ENCODE measurements at regions not wholly inside any gene's neighbourhood (a gene's known extent, or its start where the extent isn't known, plus 50 kb on each side); places are given as distances from the start of the nearest gene placed in this dataset.
"Not testable (repeated sequence)": the region's sequence is repeated elsewhere in the genome, so short reads cannot be mapped to it uniquely, and the experiment has no call there.

DNA sequence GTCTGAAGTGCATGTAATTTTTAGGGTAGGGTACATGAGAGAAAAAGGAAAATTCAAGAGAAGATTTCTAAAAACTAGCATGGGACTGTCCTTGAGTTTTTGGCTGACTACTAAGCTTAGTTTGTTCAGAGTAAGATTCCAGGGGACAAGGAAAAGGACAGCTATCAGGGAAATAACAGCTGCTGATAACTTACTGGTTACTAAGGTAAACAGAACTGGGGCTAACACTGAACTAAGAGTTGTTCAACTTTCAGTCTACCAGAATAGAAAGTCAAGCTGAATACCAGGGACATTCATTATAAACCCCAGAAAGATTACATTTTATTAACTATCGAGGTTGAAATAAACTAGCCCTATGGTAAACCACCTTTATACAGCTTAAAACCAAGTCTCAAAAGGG lies 261.8 kb upstream of the CYRIA start:
- Histone ChIP-seq H3K4me1 (ENCODE audit: insufficient read depth) (no peaks in the 10 kb centered on the region), H4K20me1 (ENCODE audit: insufficient read depth, poor library complexity, severe bottlenecking) (no peaks in the 10 kb centered on the region), H3K4me2 (no peak overlapping the region), H3K9me2 (replicated peaks; ENCODE audit: insufficient read depth) (no peaks in the 10 kb centered on the region), H3K4me3 (no peak overlapping the region), H2AFZ (no peak overlapping the region), H3K36me3 (replicated peaks; ENCODE audit: insufficient read depth, low read depth) (no peaks in the 10 kb centered on the region), H3K9me3 (ENCODE audit: low read depth) (no peaks in the 10 kb centered on the region), H3K79me2 (no peaks in the 10 kb centered on the region), H3K27ac (no peak overlapping the region), H3K27me3 (no peaks in the 10 kb centered on the region)
- no peak for TF ChIP-seq EZH2 (IDR thresholded peaks at IDR 0.05; ENCODE audit: borderline replicate concordance)
- TF ChIP-seq EZH2phosphoT487 (IDR thresholded peaks at IDR 0.05; ENCODE audit: low read depth, severe bottlenecking, unreplicated experiment) = no peak
- TF ChIP-seq, protein P1, sequence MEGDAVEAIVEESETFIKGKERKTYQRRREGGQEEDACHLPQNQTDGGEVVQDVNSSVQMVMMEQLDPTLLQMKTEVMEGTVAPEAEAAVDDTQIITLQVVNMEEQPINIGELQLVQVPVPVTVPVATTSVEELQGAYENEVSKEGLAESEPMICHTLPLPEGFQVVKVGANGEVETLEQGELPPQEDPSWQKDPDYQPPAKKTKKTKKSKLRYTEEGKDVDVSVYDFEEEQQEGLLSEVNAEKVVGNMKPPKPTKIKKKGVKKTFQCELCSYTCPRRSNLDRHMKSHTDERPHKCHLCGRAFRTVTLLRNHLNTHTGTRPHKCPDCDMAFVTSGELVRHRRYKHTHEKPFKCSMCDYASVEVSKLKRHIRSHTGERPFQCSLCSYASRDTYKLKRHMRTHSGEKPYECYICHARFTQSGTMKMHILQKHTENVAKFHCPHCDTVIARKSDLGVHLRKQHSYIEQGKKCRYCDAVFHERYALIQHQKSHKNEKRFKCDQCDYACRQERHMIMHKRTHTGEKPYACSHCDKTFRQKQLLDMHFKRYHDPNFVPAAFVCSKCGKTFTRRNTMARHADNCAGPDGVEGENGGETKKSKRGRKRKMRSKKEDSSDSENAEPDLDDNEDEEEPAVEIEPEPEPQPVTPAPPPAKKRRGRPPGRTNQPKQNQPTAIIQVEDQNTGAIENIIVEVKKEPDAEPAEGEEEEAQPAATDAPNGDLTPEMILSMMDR (IDR thresholded peaks at IDR 0.05; ENCODE audit: poor library complexity) = no peak
- DNase-seq (ENCODE audit: low spot score) = no peak
- WGBS (ENCODE audit: low lambda C conversion rate, missing lambda C conversion rate) = 81% methylated on average over 1 of the region's 1 CpG

DNA sequence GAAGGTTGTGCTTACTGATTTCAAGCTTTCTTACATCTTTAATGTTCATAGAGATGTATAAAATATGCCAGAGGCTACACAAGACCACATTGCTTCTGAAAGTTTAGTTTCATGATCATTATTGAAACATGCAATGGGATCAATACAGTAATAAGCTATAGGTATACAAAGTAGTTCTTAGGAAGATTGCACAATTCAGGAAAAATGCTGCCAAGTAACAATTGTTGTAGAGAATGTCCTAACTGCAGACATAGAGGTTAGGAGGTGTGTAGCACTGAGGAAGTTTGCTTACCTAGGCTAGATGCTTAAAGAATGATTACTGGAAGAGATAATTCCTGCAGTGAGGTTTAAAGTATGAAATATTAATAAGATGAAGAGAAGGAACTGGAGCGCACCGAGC lies 259.5 kb upstream of the CYRIA start:
- no peaks in the 10 kb centered on the region for H3K4me1 ChIP-seq (ENCODE audit: insufficient read depth)
- H3K4me2 ChIP-seq = no peak overlapping the region
- no peak overlapping the region for H3K27ac ChIP-seq
- no peaks in the 10 kb centered on the region for H3K36me3 ChIP-seq (replicated peaks; ENCODE audit: insufficient read depth, low read depth)
- no peaks in the 10 kb centered on the region for H3K79me2 ChIP-seq
- H3K4me3 ChIP-seq = no peak overlapping the region
- H3K9me2 ChIP-seq (replicated peaks; ENCODE audit: insufficient read depth) = no peaks in the 10 kb centered on the region
- no peaks in the 10 kb centered on the region for H3K9me3 ChIP-seq (ENCODE audit: low read depth)
- H4K20me1 ChIP-seq (ENCODE audit: insufficient read depth, poor library complexity, severe bottlenecking) = no peaks in the 10 kb centered on the region
- no peak overlapping the region for H2AFZ ChIP-seq
- no peaks in the 10 kb centered on the region for H3K27me3 ChIP-seq
- no peak for DNase-seq (ENCODE audit: low spot score)
- WGBS (ENCODE audit: low lambda C conversion rate, missing lambda C conversion rate) = 97% methylated on average over 2 of the region's 2 CpGs
- TF ChIP-seq, protein P1 (IDR thresholded peaks at IDR 0.05; ENCODE audit: poor library complexity) = no peak
- TF ChIP-seq EZH2 (IDR thresholded peaks at IDR 0.05; ENCODE audit: borderline replicate concordance) = no peak
- TF ChIP-seq EZH2phosphoT487 (IDR thresholded peaks at IDR 0.05; ENCODE audit: low read depth, severe bottlenecking, unreplicated experiment) = no peak

DNA sequence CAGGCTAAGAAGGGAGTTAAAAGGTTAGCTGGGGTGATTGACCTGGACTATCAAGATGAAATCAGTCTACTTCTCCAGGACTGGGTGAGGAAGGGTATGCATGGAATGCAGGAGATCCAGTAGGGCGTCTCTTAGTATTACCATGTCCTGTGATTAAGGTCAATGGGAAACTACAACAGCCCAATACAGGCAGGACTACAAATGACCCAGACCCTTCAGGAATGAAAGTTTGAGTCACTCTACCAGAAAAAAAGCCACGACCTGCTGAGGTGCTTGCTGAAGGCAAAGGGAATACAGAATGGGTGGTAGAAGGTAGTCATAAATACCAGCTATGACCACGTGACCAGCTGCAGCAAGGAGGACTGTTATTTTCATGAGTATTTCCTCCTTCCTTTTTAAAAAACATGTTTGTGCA lies 249.7 kb upstream of the CYRIA start:
- H3K4me3 ChIP-seq; H2AFZ ChIP-seq; H3K27ac ChIP-seq; H4K20me1 ChIP-seq (ENCODE audit: insufficient read depth, poor library complexity, severe bottlenecking); H3K27me3 ChIP-seq; H3K79me2 ChIP-seq; H3K4me1 ChIP-seq (ENCODE audit: insufficient read depth); H3K36me3 ChIP-seq (replicated peaks; ENCODE audit: insufficient read depth, low read depth); H3K9me2 ChIP-seq (replicated peaks; ENCODE audit: insufficient read depth); H3K4me2 ChIP-seq; H3K9me3 ChIP-seq (ENCODE audit: low read depth): not testable (repeated sequence)
- peak; percentile 26 for DNase-seq (ENCODE audit: low spot score)
- WGBS (ENCODE audit: low lambda C conversion rate, missing lambda C conversion rate) = 45% methylated on average over 3 of the region's 3 CpGs

DNA sequence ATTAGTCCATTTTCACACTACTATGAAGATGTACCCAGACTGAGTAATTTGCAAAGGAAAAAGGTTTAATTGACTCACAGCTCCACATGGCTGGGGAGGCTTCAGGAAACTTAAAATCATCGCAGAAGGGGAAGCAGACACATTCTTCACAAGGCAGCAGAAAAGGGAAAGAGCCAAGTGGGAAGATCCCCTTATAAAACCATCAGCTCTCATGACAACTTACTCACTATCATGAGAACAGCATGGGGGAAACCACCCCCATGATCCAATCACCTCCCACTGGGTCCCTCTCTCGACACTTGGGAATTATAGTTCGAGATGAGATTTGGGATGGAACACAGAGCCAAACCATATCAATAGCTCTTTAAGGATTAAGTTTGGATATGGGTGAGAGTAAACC lies 246.1 kb upstream of the CYRIA start:
- Histone ChIP-seq H3K4me1 (ENCODE audit: insufficient read depth) (no peaks in the 10 kb centered on the region), H3K4me2 (no peak overlapping the region), H3K4me3 (no peak overlapping the region), H4K20me1 (ENCODE audit: insufficient read depth, poor library complexity, severe bottlenecking) (no peaks in the 10 kb centered on the region), H2AFZ (no peak overlapping the region), H3K79me2 (no peaks in the 10 kb centered on the region), H3K27ac (no peak overlapping the region), H3K27me3 (no peaks in the 10 kb centered on the region), H3K9me2 (replicated peaks; ENCODE audit: insufficient read depth) (no peaks in the 10 kb centered on the region), H3K9me3 (ENCODE audit: low read depth) (no peaks in the 10 kb centered on the region), H3K36me3 (replicated peaks; ENCODE audit: insufficient read depth, low read depth) (no peaks in the 10 kb centered on the region)
- 76% methylated on average over 3 of the region's 3 CpGs for WGBS (ENCODE audit: low lambda C conversion rate, missing lambda C conversion rate)
- TF ChIP-seq, protein P1 (IDR thresholded peaks at IDR 0.05; ENCODE audit: poor library complexity) = no peak
- TF ChIP-seq EZH2 (IDR thresholded peaks at IDR 0.05; ENCODE audit: borderline replicate concordance) (no peak), EZH2phosphoT487 (IDR thresholded peaks at IDR 0.05; ENCODE audit: low read depth, severe bottlenecking, unreplicated experiment) (no peak)
- no peak for DNase-seq (ENCODE audit: low spot score)

All from hepatocyte (in vitro differentiated cells).